GM12891 (cell line): ENCODE measurements at regions not wholly inside any gene's neighbourhood (a gene's known extent, or its start where the extent isn't known, plus 50 kb on each side); places are given as distances from the start of the nearest gene placed in this dataset.
"Not testable (repeated sequence)": the region's sequence is repeated elsewhere in the genome, so short reads cannot be mapped to it uniquely, and the experiment has no call there.

Source experiments
- DNase-seq: peaks from one replicate; pipeline ENCODE4 v3.0.0; 2011; ENCODE audit warnings: low spot score; ENCODE audit not compliant: insufficient read length
- FAIRE-seq: peaks from 2 replicates; lab custom pipeline; 2011; peaks lifted over from hg19 to GRCh38; lab: Jason Lieb, UNC
- PAX5 ChIP-seq: IDR thresholded peaks from 2 replicates; pipeline ENCODE4 v1.6.1; 2011; ENCODE audit warnings: low read length, moderate library complexity, mild to moderate bottlenecking; ENCODE audit not compliant: insufficient read depth, severe bottlenecking
- POLR2A ChIP-seq: IDR thresholded peaks from 2 replicates; pipeline ENCODE4 v1.6.1; 2011; ENCODE audit warnings: low read depth, low read length, control low read depth
- POLR2AphosphoS5 ChIP-seq: IDR thresholded peaks from 2 replicates; pipeline ENCODE4 v1.6.1; 2011; ENCODE audit warnings: low read depth, low read length, control low read depth
- POU2F2 ChIP-seq: IDR thresholded peaks from 2 replicates; pipeline ENCODE4 v1.6.1; 2011; ENCODE audit warnings: low read depth, mild to moderate bottlenecking, control low read depth, low read length, moderate library complexity
- SPI1 ChIP-seq: IDR thresholded peaks from 2 replicates; pipeline ENCODE4 v1.6.1; 2011; ENCODE audit warnings: low read depth, low read length, control low read depth
- TAF1 ChIP-seq: IDR thresholded peaks from 2 replicates; pipeline ENCODE4 v1.6.1; 2011; ENCODE audit warnings: low read depth, low read length, control low read depth

DNA sequence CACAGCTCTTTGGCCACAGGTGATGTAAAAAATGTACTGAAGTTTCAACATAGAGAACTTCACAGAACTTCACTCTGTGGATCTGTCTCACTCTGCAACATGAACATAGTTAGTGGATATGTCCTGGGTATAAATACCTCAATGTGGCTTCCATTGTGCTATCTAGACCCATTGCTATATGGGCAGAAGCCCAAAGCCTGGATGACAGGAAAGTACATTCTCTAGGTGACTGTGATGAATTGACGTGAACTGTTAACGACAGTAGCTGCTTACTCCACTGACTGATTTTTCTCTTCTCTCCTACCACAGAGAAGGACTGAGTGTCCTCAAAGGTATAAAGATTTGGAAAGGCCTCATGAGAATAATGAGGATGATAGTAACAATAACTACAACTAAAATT lies 270.1 kb upstream of the FTMT start:
- no peak for FAIRE-seq
- no peak for DNase-seq
- no peak for TF ChIP-seq POU2F2
- TF ChIP-seq PAX5, result no peak

DNA sequence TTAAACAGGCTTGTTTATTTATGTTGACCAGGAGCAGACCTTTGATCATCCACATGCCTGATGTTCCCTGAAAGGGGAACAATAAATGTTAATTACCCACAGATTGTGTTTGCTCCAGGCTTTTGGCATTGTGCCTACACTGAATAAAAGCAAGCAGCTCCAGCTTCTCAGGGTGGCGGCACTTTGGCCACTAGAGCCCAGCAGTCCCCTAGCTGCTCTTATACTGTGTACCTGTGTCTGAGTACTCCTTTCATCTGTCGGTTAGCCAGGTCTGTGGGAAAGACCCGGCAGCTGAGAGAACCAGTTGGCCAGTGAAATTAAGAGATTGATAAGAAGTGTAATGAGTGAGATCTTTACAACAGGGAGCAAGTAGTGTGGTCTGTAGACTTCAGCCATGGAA lies 254.8 kb upstream of the FTMT start:
- no peak for DNase-seq
- TF ChIP-seq PAX5 (no peak), POLR2A (no peak), POLR2AphosphoS5 (no peak), SPI1 (no peak), POU2F2 (no peak), TAF1 (no peak)
- FAIRE-seq, result no peak

GRCh38 chr5:121608826-121609225 lies 242.9 kb upstream of the FTMT start:
- FAIRE-seq (no peak), DNase-seq (no peak)
- TF ChIP-seq POLR2AphosphoS5, result no peak
- no peak for TF ChIP-seq SPI1
- TF ChIP-seq PAX5, result no peak
- no peak for TF ChIP-seq TAF1

DNA sequence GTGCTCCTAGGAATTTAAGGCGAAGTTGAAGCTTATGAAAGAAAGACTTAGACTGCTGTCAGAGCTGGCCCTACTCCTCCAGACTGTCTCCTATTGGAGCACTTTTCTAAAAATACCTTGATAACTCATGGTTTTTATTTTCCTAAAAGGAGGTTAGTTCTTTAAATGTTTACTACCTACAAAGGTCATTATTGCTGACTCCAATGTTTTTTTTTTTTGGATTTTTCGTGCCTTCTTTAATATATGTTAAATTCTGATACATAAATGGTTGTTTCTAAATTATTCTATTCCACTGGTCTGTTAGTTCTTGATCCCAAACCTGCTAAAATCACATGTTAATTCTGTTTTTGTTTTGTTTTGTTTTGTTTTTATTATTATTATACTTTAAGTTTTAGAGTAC lies 227.6 kb upstream of the FTMT start:
- TF ChIP-seq POLR2AphosphoS5 (no peak), TAF1 (no peak), POU2F2 (no peak), PAX5 (no peak), SPI1 (no peak), POLR2A (no peak)
- no peak for FAIRE-seq
- DNase-seq, result no peak

GRCh38 chr5:121628783-121629182 lies 222.9 kb upstream of the FTMT start:
- FAIRE-seq (no peak), DNase-seq (no peak)
- no peak for TF ChIP-seq POLR2AphosphoS5
- TF ChIP-seq SPI1, result no peak
- no peak for TF ChIP-seq POU2F2
- TF ChIP-seq POLR2A, result no peak
- no peak for TF ChIP-seq TAF1
- TF ChIP-seq PAX5, result no peak

DNA sequence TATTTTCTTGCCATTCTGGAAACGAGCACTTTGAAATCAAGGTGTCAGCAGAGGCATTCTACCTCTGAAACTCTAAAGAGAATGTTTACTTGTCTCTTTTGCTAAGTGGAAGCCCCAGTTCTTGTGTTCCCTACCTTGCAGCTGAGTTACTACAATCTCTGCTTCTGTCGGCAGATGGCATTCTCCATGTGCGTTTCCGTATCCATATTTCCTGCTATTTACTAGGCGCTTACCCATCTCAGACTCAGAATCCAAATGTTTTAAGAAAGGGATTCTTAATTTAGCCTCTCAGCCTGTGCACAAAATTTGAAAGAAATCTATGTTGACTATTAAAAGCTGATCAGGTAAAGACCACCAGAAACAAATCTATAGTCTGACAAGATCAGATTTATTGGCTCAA lies 221.3 kb upstream of the FTMT start:
- no peak for TF ChIP-seq SPI1
- TF ChIP-seq TAF1, result no peak
- TF ChIP-seq POU2F2, result no peak
- FAIRE-seq (no peak), DNase-seq (no peak)

DNA sequence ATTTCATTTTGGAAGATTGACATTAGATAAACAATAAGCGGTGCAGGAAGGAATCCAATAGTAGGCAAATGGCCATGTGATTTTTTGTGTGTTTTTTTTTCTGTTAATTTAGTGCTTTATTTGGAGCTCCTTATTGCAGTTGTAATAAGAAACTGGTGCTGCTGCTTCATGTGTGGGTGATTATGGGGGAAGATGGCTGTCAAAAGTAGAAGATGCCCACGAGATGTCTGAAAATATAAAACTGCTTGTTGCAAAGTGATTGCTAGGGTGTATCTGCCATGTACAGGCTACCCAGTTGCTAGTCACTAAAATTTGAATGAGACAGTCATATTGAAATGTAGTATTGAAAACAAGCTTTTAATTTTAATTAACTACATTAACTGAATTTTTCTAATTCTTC lies 216.7 kb upstream of the FTMT start:
- no peak for FAIRE-seq
- DNase-seq, result no peak
- TF ChIP-seq POLR2A (no peak), TAF1 (no peak), SPI1 (no peak), POU2F2 (no peak), POLR2AphosphoS5 (no peak), PAX5 (no peak)

- TF ChIP-seq POU2F2 (no peak), TAF1 (no peak), POLR2AphosphoS5 (no peak), PAX5 (no peak), POLR2A (no peak), SPI1 (no peak)
- FAIRE-seq (no peak), DNase-seq (no peak)
These were observed 213.6 kb upstream of the FTMT start for GRCh38 chr5:121638126-121638525.

- FAIRE-seq, result no peak
- DNase-seq, result no peak
- TF ChIP-seq POLR2AphosphoS5 (no peak), POU2F2 (no peak), POLR2A (no peak), PAX5 (no peak), SPI1 (no peak), TAF1 (no peak)
These were observed 211.4 kb upstream of the FTMT start for GRCh38 chr5:121640298-121640697.

- no peak for TF ChIP-seq TAF1
- TF ChIP-seq POLR2AphosphoS5, result no peak
- TF ChIP-seq POLR2A, result no peak
- TF ChIP-seq PAX5, result no peak
- TF ChIP-seq POU2F2, result no peak
- TF ChIP-seq SPI1, result no peak
- no peak for DNase-seq
- FAIRE-seq, result no peak
These were observed 193.5 kb upstream of the FTMT start for GRCh38 chr5:121658221-121658620.

- FAIRE-seq, result no peak
- no peak for DNase-seq
- TF ChIP-seq TAF1 (no peak), POLR2A (no peak), SPI1 (no peak), PAX5 (no peak), POLR2AphosphoS5 (no peak), POU2F2 (no peak)
These were observed 191.5 kb upstream of the FTMT start for GRCh38 chr5:121660142-121660541.

DNA sequence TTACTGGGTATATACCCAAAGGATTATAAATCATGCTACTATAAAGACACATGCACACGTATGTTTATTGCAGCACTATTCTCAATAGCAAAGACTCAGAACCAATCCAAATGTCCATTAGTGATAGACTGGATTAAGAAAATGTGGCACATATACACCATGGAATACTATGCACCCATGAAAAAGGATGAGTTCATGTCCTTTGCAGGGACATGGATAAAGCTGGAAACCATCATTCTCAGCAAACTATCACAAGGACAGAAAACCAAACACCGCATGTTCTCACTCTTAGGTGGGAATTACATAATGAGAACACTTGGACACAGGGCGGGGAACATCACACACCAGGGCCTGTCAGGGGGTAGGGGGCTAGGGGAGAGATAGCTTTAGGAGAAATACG lies 186.1 kb upstream of the FTMT start:
- not testable (repeated sequence) for DNase-seq, FAIRE-seq
